Fibroblast of mammary gland (primary cell): ENCODE measurements at regions not wholly inside any gene's neighbourhood (a gene's known extent, or its start where the extent isn't known, plus 50 kb on each side); places are given as distances from the start of the nearest gene placed in this dataset.

Experiments
- DNase-seq: peaks from one replicate; pipeline ENCODE4 v3.0.0-alpha.2; 2010; ENCODE audit warnings: low read depth
- H3K4me3 ChIP-seq: 2 replicates; pipeline ENCODE4 v1.5.1; 2011; ENCODE audit warnings: low read depth, mild to moderate bottlenecking, low read length, moderate library complexity; ENCODE audit not compliant: control insufficient read depth
- CTCF ChIP-seq: conservative IDR thresholded peaks from 2 replicates; pipeline ENCODE4 v1.5.1; 2011; ENCODE audit warnings: low read depth, low read length, inconsistent platforms; ENCODE audit not compliant: control insufficient read depth, insufficient read depth

GRCh38 chr3:187960820-187961219 lies 193.1 kb upstream of the LPP start:
- H3K4me3 ChIP-seq: no peak overlapping the region
- TF ChIP-seq CTCF: no peak
- DNase-seq: peak; percentile 86

DNA sequence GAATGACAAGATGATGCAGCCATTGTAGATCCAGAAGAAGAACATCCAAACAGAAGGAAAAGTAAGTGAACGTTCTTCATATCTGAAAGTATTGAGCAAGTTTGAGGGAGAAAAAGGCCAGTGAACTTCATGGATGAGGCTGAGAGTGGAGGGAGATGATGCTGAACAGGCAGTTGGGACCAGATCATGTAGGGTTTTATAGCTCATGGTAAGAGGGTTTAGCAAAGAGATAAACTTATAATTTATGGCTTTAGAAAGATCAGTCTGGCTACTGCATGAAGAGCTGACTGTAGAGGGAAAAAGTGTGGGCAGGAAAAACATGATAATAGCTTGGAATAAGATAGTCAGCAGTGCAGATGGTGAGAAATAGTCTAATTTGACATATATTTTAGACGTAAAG lies 192.6 kb upstream of the LPP start:
- TF ChIP-seq CTCF: no peak
- DNase-seq: no peak
- H3K4me3 ChIP-seq: no peak overlapping the region

DNA sequence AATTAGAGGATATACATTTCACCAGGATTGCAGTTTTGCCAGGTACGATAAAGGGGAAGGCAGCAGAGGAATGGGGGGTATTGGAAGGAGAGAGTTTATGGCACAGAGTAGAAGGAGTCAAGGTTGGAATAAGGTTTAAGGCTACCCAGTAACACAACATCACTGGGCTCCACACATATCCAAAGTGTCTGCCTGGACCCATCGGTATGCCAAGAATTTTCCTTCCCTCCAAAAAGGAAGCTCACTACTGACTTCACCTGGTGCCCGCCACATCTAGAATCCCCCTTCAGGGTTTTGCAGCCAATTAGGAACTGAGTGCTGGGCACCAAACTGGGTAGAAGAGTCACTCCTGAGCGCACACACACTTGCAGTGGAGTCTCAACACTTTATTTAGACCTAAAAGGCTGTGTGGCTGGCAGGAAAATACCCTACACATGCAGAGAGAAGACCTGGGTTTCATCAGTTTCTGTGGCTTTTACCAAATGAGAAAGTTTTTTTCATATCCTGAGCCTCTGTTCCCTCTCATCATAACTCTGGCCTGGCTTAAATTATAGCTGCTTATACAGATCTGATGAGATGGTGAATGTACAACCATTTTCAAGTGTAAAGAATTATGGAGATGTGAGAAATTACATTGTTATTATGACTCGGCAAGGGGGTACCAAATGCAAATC lies 190.8 kb upstream of the LPP start:
- TF ChIP-seq CTCF: no peak
- no peak overlapping the region for H3K4me3 ChIP-seq
- no peak for DNase-seq

GRCh38 chr3:187963677-187964385 lies 190.1 kb upstream of the LPP start:
- peak; percentile 38 for DNase-seq
- TF ChIP-seq CTCF: no peak
- no peak overlapping the region for H3K4me3 ChIP-seq

GRCh38 chr3:187964760-187965159 lies 189.2 kb upstream of the LPP start:
- TF ChIP-seq CTCF: no peak
- H3K4me3 ChIP-seq: no peak overlapping the region
- no peak for DNase-seq

- no peak for TF ChIP-seq CTCF
- H3K4me3 ChIP-seq: no peak overlapping the region
- no peak for DNase-seq
Measured at GRCh38 chr3:187966096-187966495, 187.9 kb upstream of the LPP start.
